Gastrocnemius medialis (tissue), 4 donors: ENCODE measurements at regions not wholly inside any gene's neighbourhood (a gene's known extent, or its start where the extent isn't known, plus 50 kb on each side); places are given as distances from the start of the nearest gene placed in this dataset.
"Not testable (repeated sequence)": the region's sequence is repeated elsewhere in the genome, so short reads cannot be mapped to it uniquely, and the experiment has no call there.

ENCODE experiments used
- ATAC-seq, 2 donors: fragments of 150-250 bp; one replicate each; pipeline ENCODE4 v1.9.1; 2016
- DNase-seq, 2 donors: peaks; one replicate each; pipeline ENCODE4 v3.0.0-alpha.2; 2019
- H3K27ac ChIP-seq, 4 donors: fragments of 200-600 bp; sonication (generic); 1 replicate in 1 of 4; 2 replicates in 3 of 4; pipeline ENCODE4 v1.5.1; 2016 to 2018; ENCODE audit warnings: mild to moderate bottlenecking in 2 of 4, moderate library complexity in 1 of 4
- H3K27me3 ChIP-seq, 3 donors: fragments of 200-600 bp; sonication (generic) in 2 of 3; 1 replicate in 1 of 3; 2 replicates in 2 of 3; pipeline versions ENCODE4 v1.5.1 to v1.6.0; 2016 to 2019; ENCODE audit warnings: mild to moderate bottlenecking in 1 of 3, moderate library complexity in 1 of 3
- H3K36me3 ChIP-seq, 2 donors: fragments of 200-600 bp; sonication (generic) in 1 of 2; one replicate each; pipeline ENCODE4 v1.5.1; 2017 to 2018
- H3K4me1 ChIP-seq, 2 donors: fragments of 200-600 bp; sonication (generic) in 1 of 2; one replicate each; pipeline ENCODE4 v1.5.1; 2016 to 2017; ENCODE audit warnings: mild to moderate bottlenecking in 2 of 2
- H3K4me3 ChIP-seq, 4 donors: fragments of 200-600 bp; sonication (generic) in 3 of 4; 1 replicate in 1 of 4; 2 replicates in 3 of 4; pipeline ENCODE4 v1.5.1; 2016 to 2019; ENCODE audit warnings: mild to moderate bottlenecking in 2 of 4
- H3K9me3 ChIP-seq, 3 donors: fragments of 200-600 bp; sonication (generic) in 2 of 3; 1 replicate in 1 of 3; 2 replicates in 2 of 3; pipeline ENCODE4 v1.5.1; 2016 to 2019
- POLR2A ChIP-seq, 2 donors: fragments of 450-650 bp; IDR thresholded peaks; one replicate each; pipeline ENCODE4 v1.6.1; 2017; ENCODE audit warnings: antibody characterized with exemption in 2 of 2, mild to moderate bottlenecking in 2 of 2, moderate library complexity in 2 of 2
- in situ Hi-C, 4 donors: fragments of 200-750 bp; cut with MboI; loops; one replicate each; pipeline versions ENCODE4 v1.15.0 to v1.8.0; 2017; ENCODE audit warnings: low sequenced_read_pairs in 4 of 4
- intact Hi-C: fragments of 100-400 bp; cut with DNase I; formaldehyde crosslinking; loops from one replicate; pipeline ENCODE4 v1.15.1; 2023; ENCODE audit warnings: low total_unique reads
- TF ChIP-seq, protein P1 (sequence below), 5 experiments: fragments of 450-650 bp in 3 of 5; fragments of 200-600 bp in 2 of 5; sonication (generic) in 2 of 5; IDR thresholded peaks in 4 of 5; conservative IDR thresholded peaks in 1 of 5; 1 replicate in 4 of 5; 2 replicates in 1 of 5; pipeline ENCODE4 v1.5.1; 2016 to 2019; ENCODE audit warnings: antibody characterized with exemption in 5 of 5, mild to moderate bottlenecking in 3 of 5, moderate library complexity in 3 of 5

DNA sequence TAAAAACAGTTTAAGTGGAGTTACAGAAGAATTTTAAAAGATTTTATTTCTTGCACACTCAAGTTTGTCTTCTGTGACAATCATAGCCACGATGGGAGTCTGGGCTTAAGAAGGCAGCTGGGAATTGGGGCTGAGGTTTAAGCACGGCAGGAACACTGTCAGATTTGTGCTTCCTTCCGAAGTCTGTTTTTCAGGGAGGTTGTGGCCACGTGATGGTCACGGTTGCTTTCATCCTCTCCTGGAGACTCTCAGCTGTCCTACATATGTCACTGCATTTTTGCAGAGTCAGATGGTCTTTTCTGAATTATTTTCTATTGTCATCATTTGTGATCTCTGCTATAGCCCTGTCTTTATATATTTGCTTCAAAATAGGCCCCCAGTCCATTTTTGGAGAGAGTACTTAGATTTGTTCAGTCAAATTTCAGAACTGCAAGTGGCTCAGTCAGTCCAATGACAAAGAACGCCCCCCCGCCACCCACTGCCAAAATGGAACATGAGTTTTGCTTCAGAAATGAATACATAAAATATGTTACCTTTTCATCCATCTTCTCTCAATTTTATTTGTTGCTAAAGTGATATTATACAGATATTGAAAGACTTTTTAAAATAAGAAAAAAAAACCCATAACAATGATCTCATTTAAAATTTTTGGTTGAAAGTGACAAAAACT is 111.8 kb upstream of the ZFP64 start:
- intact Hi-C loops (no loop called here), in situ Hi-C loops (loop anchor here in 1 of 4 donors (25.0 kb wide), 1 partner anchor 1234 kb away; no protein-coding TSS in a partner anchor)
- Histone ChIP-seq H3K27ac (no peak overlapping the region), H3K27me3 (no peaks in the 10 kb centered on the region), H3K9me3 (no peaks in the 10 kb centered on the region), H3K36me3 (no peaks in the 10 kb centered on the region), H3K4me1 (no peaks in the 10 kb centered on the region), H3K4me3 (no peak overlapping the region)
- TF ChIP-seq POLR2A (IDR thresholded peaks at IDR 0.05) = no peak
- TF ChIP-seq, protein P1, sequence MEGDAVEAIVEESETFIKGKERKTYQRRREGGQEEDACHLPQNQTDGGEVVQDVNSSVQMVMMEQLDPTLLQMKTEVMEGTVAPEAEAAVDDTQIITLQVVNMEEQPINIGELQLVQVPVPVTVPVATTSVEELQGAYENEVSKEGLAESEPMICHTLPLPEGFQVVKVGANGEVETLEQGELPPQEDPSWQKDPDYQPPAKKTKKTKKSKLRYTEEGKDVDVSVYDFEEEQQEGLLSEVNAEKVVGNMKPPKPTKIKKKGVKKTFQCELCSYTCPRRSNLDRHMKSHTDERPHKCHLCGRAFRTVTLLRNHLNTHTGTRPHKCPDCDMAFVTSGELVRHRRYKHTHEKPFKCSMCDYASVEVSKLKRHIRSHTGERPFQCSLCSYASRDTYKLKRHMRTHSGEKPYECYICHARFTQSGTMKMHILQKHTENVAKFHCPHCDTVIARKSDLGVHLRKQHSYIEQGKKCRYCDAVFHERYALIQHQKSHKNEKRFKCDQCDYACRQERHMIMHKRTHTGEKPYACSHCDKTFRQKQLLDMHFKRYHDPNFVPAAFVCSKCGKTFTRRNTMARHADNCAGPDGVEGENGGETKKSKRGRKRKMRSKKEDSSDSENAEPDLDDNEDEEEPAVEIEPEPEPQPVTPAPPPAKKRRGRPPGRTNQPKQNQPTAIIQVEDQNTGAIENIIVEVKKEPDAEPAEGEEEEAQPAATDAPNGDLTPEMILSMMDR (IDR thresholded peaks at IDR 0.05 in 4 of 5, conservative IDR thresholded peaks at IDR 0.05 in 1 of 5) = no peak
- DNase-seq (no peak), ATAC-seq (no peak)

- Histone ChIP-seq H3K4me3 (no peak overlapping the region), H3K36me3 (no peaks in the 10 kb centered on the region), H3K27me3 (no peaks in the 10 kb centered on the region), H3K27ac (no peak overlapping the region), H3K9me3 (no peaks in the 10 kb centered on the region), H3K4me1 (no peaks in the 10 kb centered on the region)
- no peak for TF ChIP-seq POLR2A (IDR thresholded peaks at IDR 0.05)
- TF ChIP-seq, protein P1 (IDR thresholded peaks at IDR 0.05 in 4 of 5, conservative IDR thresholded peaks at IDR 0.05 in 1 of 5) = no peak
- in situ Hi-C loops (loop anchor here in 1 of 4 donors (25.0 kb wide), 1 partner anchor 1235 kb away; no protein-coding TSS in a partner anchor), intact Hi-C loops (no loop called here)
- ATAC-seq (no peak), DNase-seq (no peak)
Observed at GRCh38 chr20:52302736-52303135, 111.2 kb upstream of the ZFP64 start.

DNA sequence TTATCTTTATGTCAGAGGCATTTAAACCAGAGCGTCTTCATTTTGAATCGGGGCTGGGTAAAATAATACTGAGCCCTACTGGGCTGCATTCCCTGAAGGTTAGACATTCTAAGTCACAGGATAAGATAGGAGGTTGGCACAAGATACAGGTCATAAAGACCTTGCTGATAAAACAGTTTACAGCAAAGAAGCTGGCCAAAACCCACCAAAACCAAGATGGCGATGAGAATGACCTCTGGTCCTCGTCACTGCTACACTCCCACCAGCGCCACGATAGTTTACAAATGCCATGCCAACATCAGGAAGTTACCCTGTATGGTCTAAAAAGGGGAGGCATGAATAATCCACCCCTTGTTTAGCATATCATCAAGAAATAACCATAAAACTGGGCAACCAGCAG is 110.5 kb upstream of the ZFP64 start:
- H3K4me1 ChIP-seq, ATAC-seq, H3K36me3 ChIP-seq, DNase-seq, intact Hi-C loops, H3K9me3 ChIP-seq, H3K4me3 ChIP-seq, H3K27me3 ChIP-seq, H3K27ac ChIP-seq: not testable (repeated sequence)
- in situ Hi-C loops = loop anchor here in 1 of 4 donors (25.0 kb wide), 1 partner anchor 1235 kb away; no protein-coding TSS in a partner anchor

GRCh38 chr20:52295556-52295955 is 104.0 kb upstream of the ZFP64 start:
- ATAC-seq (no peak), DNase-seq (no peak)
- intact Hi-C loops = no loop called here
- H3K9me3 ChIP-seq = no peaks in the 10 kb centered on the region
- H3K27me3 ChIP-seq = no peaks in the 10 kb centered on the region
- H3K4me1 ChIP-seq = no peaks in the 10 kb centered on the region
- H3K4me3 ChIP-seq = no peak overlapping the region
- in situ Hi-C loops = no loop called here
- no peak overlapping the region for H3K27ac ChIP-seq
- TF ChIP-seq, protein P1 (IDR thresholded peaks at IDR 0.05 in 4 of 5, conservative IDR thresholded peaks at IDR 0.05 in 1 of 5) = no peak
- TF ChIP-seq POLR2A (IDR thresholded peaks at IDR 0.05) = no peak
- H3K36me3 ChIP-seq = no peaks in the 10 kb centered on the region

DNA sequence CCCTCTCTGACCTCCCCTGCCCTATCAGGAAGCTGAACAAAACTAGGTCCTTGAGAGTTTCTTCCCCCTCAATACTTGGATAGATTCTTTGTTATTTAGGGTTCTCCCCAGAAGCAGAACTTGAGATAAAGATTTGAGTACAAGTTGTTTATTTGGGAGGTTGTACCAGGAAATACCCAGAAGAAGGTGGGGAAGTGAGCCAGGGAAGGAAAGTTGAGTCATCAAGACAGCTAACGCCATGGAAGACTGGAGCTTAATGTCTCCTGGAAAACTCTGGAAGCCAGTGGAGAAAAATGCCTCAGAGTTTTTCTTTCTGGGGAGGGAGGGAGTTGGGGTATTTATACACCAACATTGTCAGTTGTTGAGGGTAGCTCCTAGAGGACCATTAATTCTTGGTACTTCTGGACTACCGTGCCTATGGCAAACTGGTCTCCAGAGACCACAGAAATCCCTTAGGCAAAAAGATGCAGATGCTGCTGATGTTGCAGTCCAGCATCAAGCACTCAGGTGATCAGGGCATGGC is 102.6 kb upstream of the ZFP64 start:
- no peaks in the 10 kb centered on the region for H3K36me3 ChIP-seq
- ATAC-seq = no peak
- no peak overlapping the region for H3K4me3 ChIP-seq
- in situ Hi-C loops = no loop called here
- intact Hi-C loops = no loop called here
- no peak overlapping the region for H3K27ac ChIP-seq
- TF ChIP-seq, protein P1 (IDR thresholded peaks at IDR 0.05 in 4 of 5, conservative IDR thresholded peaks at IDR 0.05 in 1 of 5) = no peak
- TF ChIP-seq POLR2A (IDR thresholded peaks at IDR 0.05) = no peak
- no peaks in the 10 kb centered on the region for H3K9me3 ChIP-seq
- no peaks in the 10 kb centered on the region for H3K27me3 ChIP-seq
- no peak for DNase-seq
- H3K4me1 ChIP-seq = no peaks in the 10 kb centered on the region
